ENCODE measurements at regions not wholly inside any gene's neighbourhood (a gene's known extent, or its start where the extent isn't known, plus 50 kb on each side); places are given as distances from the start of the nearest gene placed in this dataset.

DNA sequence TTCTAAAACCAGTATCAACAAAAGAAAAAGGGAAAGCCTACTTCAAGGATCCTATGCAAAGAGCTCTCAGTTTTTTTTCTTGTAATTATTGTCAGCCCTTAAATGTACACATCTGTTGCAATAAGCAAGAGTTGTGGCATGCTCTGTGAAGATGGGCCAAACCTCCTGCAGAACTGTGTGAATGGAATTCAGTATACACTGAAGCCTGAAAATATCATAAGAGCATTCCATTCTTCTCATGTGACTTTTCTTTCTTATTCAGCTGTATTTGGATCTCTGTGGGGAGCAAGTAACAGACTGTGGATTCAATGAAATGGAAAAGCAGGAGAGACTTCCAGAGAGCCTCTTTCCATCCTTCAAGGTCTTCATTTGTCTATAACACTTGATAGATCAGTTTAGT lies 130.7 kb downstream of the SAMD9 start:
- H3K4me3 ChIP-seq (ENCODE audit: control insufficient read depth, low read depth, low read length) = no peak overlapping the region
- DNase-seq (ENCODE audit: low read depth) = peak; percentile 23
- TF ChIP-seq CTCF (conservative IDR thresholded peaks at IDR 0.05; ENCODE audit: control insufficient read depth, insufficient read depth, low read depth, low read length) = no peak

DNA sequence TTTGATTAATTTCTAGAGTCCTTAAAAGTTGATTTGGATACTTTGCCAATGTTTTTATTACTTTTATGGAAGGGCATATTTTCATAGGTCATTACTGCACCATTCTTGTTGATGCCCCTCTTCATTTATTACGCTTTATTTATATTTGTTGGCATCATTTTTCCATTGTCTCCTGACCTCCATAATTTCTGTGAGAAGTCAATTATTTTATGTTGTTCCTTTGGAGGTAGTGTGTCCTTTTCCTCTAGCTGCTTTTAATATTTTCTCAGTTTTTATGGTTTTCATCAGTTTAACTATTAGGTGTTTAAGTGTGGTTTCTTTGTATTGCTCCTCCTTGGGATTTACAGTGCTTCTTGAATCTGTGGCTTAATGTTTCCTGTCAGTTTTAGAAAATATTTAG lies 134.9 kb downstream of the SAMD9 start:
- TF ChIP-seq CTCF (conservative IDR thresholded peaks at IDR 0.05; ENCODE audit: control insufficient read depth, insufficient read depth, low read depth, low read length) = no peak

DNA sequence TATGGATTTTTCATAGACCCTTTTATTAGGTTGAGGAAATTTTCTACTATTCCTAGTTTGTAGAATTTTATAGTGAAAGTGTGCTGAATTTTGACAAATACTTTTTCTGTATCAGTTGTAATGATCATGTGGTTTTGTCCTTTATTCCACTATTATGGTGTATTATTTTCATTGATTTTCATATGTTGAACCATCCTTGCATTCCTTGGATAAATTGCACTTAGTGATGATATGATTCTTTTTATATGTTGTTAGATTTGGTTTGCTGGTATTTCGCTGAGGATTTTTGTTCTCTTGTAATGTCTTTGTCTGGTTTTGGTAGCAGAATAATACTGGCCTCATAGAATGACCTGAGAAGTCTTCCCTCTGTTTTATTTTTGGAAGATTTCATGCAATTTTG lies 140.6 kb upstream of the CDK6 start:
- no peak overlapping the region for H3K4me3 ChIP-seq (ENCODE audit: control insufficient read depth, low read depth, low read length)
- TF ChIP-seq CTCF (conservative IDR thresholded peaks at IDR 0.05; ENCODE audit: control insufficient read depth, insufficient read depth, low read depth, low read length) = no peak
- no peak for DNase-seq (ENCODE audit: low read depth)

More for the DNA sequence above, 134.9 kb downstream of the SAMD9 start:
- H3K4me3 ChIP-seq (ENCODE audit: control insufficient read depth, low read depth, low read length) = no peak overlapping the region
- no peak for DNase-seq (ENCODE audit: low read depth)

DNA sequence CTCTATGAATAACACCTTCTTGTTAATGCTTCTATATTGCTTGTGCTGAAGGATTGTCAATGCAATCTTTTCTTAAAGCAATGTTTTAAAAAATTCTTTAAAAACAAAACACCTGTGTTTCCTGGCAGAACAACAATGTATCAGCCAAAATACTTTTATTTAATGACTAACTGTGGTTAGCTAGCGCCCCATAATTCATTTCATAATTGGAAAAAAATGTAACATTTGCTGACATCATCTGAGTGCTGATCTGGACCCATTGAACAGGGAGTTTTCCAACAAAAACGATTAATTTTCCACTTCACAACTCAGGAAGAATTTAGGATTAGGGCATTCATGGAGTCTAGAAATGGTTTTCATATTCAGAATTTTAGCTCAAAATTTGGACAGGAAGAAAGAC lies 137.6 kb upstream of the CDK6 start:
- TF ChIP-seq CTCF (conservative IDR thresholded peaks at IDR 0.05; ENCODE audit: control insufficient read depth, insufficient read depth, low read depth, low read length) = no peak
- DNase-seq (ENCODE audit: low read depth) = peak; percentile 64
- no peak overlapping the region for H3K4me3 ChIP-seq (ENCODE audit: control insufficient read depth, low read depth, low read length)

- no peak for DNase-seq (ENCODE audit: low read depth)
- no peak overlapping the region for H3K4me3 ChIP-seq (ENCODE audit: control insufficient read depth, low read depth, low read length)
- no peak for TF ChIP-seq CTCF (conservative IDR thresholded peaks at IDR 0.05; ENCODE audit: control insufficient read depth, insufficient read depth, low read depth, low read length)
Observed at GRCh38 chr7:92973293-92973731, 136.9 kb upstream of the CDK6 start.

- no peak for TF ChIP-seq CTCF (conservative IDR thresholded peaks at IDR 0.05; ENCODE audit: control insufficient read depth, insufficient read depth, low read depth, low read length)
- no peak for DNase-seq (ENCODE audit: low read depth)
- H3K4me3 ChIP-seq (ENCODE audit: control insufficient read depth, low read depth, low read length) = no peak overlapping the region
Observed at GRCh38 chr7:92972441-92972840, 136.1 kb upstream of the CDK6 start.

- TF ChIP-seq CTCF (conservative IDR thresholded peaks at IDR 0.05; ENCODE audit: control insufficient read depth, insufficient read depth, low read depth, low read length) = no peak
- DNase-seq (ENCODE audit: low read depth) = no peak
- H3K4me3 ChIP-seq (ENCODE audit: control insufficient read depth, low read depth, low read length) = no peak overlapping the region
Observed at GRCh38 chr7:92969061-92969460, 132.7 kb upstream of the CDK6 start.
